ENCODE measurements at regions not wholly inside any gene's neighbourhood (a gene's known extent, or its start where the extent isn't known, plus 50 kb on each side); places are given as distances from the start of the nearest gene placed in this dataset.

DNA sequence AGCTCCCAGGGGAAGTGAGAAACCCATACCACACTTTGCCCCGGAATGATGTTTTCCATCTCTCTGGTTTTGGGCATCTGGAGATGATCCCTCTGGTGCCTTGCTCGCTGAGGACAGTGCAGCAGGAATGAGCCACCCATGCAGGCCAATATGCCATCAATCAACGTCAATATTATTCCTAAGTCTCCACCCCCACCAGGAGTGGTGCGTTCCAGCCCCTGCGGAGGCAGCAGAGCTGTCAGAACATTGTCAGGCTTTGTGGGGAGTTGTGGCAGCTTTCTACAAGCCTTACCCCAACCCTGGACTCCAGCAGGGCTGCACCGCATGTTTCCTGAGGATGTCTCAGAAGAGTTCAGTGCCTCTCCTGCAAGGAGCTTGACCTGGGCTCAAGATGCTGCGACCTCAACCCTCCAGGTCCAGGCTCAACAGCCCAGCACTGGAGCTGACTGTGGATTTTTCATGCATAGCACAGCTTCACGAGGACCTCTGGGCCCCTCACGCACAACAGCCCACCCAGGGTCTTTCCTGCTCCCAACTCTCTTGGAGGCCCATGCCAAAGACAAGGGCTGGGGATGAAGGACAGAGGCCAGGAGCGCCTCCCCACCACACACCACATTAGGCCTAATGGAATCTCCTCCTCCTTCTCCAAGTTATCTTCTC is 67.5 kb downstream of the PSMG1 start:
- no peak for TF ChIP-seq CTCF (conservative IDR thresholded peaks at IDR 0.05)
- TF ChIP-seq EZH2 (IDR thresholded peaks at IDR 0.05; ENCODE audit: low read depth) = no peak
- no peak overlapping the region for H3K27ac ChIP-seq
- BruUV-seq (replicated peaks) = no TSS peak
- no peaks in the 10 kb centered on the region for H3K9me2 ChIP-seq (ENCODE audit: insufficient read depth)
- no peaks in the 10 kb centered on the region for H3K79me2 ChIP-seq (ENCODE audit: low read depth)
- ChIA-PET CTCF (no interaction called here), POLR2A (ENCODE audit: unreplicated experiment) (no interaction called here)
- no peak overlapping the region for H2AFZ ChIP-seq
- no peaks in the 10 kb centered on the region for H3K36me3 ChIP-seq (ENCODE audit: low read depth)
- no peaks in the 10 kb centered on the region for H3K9me3 ChIP-seq (ENCODE audit: insufficient read depth, low read depth)
- no peaks in the 10 kb centered on the region for H4K20me1 ChIP-seq (ENCODE audit: insufficient read depth)
- H3K4me3 ChIP-seq = no peak overlapping the region
- no peaks in the 10 kb centered on the region for H3F3A ChIP-seq (ENCODE audit: insufficient read depth, low read depth)
- no peak overlapping the region for H3K4me2 ChIP-seq
- intact Hi-C loops (cut with micrococcal nuclease; ENCODE audit: unreplicated experiment) = no loop called here
- no peaks in the 10 kb centered on the region for H3K4me1 ChIP-seq (replicated peaks; ENCODE audit: insufficient read depth)
- H3K27me3 ChIP-seq (ENCODE audit: insufficient read depth, low read depth) = no peaks in the 10 kb centered on the region
- DNase-seq = no peak

GRCh38 chr21:39114871-39115575 is 68.2 kb downstream of the PSMG1 start:
- intact Hi-C loops (cut with micrococcal nuclease; ENCODE audit: unreplicated experiment) = no loop called here
- H3K36me3 ChIP-seq (ENCODE audit: low read depth) = no peaks in the 10 kb centered on the region
- H3K9me2 ChIP-seq (ENCODE audit: insufficient read depth) = no peaks in the 10 kb centered on the region
- H3K4me3 ChIP-seq = no peak overlapping the region
- H3F3A ChIP-seq (ENCODE audit: insufficient read depth, low read depth) = no peaks in the 10 kb centered on the region
- POLR2A ChIA-PET (ENCODE audit: unreplicated experiment) = interaction anchor here (0.6 kb wide), 1 partner anchor 327 kb away, joined by 5 read pairs; no protein-coding TSS in a partner anchor
- H4K20me1 ChIP-seq (ENCODE audit: insufficient read depth) = no peaks in the 10 kb centered on the region
- TF ChIP-seq CTCF (conservative IDR thresholded peaks at IDR 0.05) (no peak), EZH2 (IDR thresholded peaks at IDR 0.05; ENCODE audit: low read depth) (no peak)
- H3K9me3 ChIP-seq (ENCODE audit: insufficient read depth, low read depth) = no peaks in the 10 kb centered on the region
- no TSS peak for BruUV-seq (replicated peaks)
- no peaks in the 10 kb centered on the region for H3K79me2 ChIP-seq (ENCODE audit: low read depth)
- CTCF ChIA-PET = no interaction called here
- no peak overlapping the region for H2AFZ ChIP-seq
- no peak overlapping the region for H3K4me2 ChIP-seq
- H3K27me3 ChIP-seq (ENCODE audit: insufficient read depth, low read depth) = no peaks in the 10 kb centered on the region
- H3K27ac ChIP-seq = no peak overlapping the region
- peak in 1 of 2 experiments; percentile 3 for DNase-seq
- no peaks in the 10 kb centered on the region for H3K4me1 ChIP-seq (replicated peaks; ENCODE audit: insufficient read depth)

DNA sequence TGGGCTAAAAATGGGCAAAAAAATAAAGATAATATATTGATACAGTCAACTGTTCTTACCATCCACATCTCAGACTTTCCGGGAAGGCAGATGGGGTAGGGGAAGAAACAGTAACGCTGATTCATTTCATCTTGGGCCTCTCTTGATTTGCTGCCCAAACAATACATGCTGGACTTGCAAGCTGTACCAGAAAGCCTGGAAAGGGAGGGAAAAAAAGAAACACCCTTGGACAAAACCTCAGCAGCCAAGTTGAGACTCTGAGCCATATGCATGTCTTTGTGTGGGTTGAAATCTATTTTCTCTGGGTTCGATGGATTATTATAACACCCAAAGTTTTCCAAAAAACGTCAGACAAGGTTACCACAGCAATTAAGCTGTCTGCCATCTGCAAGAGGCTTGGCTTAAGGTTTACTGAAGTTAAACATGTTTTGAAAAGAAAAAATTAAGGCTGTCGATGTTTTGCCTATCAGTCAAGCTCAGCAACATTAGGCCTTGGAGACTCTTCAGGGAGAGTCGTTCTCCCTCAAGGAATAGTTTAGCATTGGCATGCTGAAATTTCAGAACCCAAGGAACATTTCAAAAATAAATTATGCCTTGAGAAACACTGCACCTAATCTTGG is 71.2 kb downstream of the PSMG1 start:
- H3K79me2 ChIP-seq (ENCODE audit: low read depth) = no peaks in the 10 kb centered on the region
- no peak overlapping the region for H3K27ac ChIP-seq
- H3K4me1 ChIP-seq (replicated peaks; ENCODE audit: insufficient read depth) = no peaks in the 10 kb centered on the region
- TF ChIP-seq EZH2 (IDR thresholded peaks at IDR 0.05; ENCODE audit: low read depth) (no peak), CTCF (conservative IDR thresholded peaks at IDR 0.05) (no peak)
- CTCF ChIA-PET = interaction anchor here (0.7 kb wide), 1 partner anchor 34 kb away, joined by 3 read pairs; no protein-coding TSS in a partner anchor
- no peaks in the 10 kb centered on the region for H3K9me2 ChIP-seq (ENCODE audit: insufficient read depth)
- no peaks in the 10 kb centered on the region for H3K9me3 ChIP-seq (ENCODE audit: insufficient read depth, low read depth)
- H3F3A ChIP-seq (ENCODE audit: insufficient read depth, low read depth) = no peaks in the 10 kb centered on the region
- no peak overlapping the region for H3K4me2 ChIP-seq
- BruUV-seq (replicated peaks) = no TSS peak
- DNase-seq = no peak
- POLR2A ChIA-PET (ENCODE audit: unreplicated experiment) = no interaction called here
- H3K36me3 ChIP-seq (ENCODE audit: low read depth) = no peaks in the 10 kb centered on the region
- intact Hi-C loops (cut with micrococcal nuclease; ENCODE audit: unreplicated experiment) = no loop called here
- no peak overlapping the region for H2AFZ ChIP-seq
- no peaks in the 10 kb centered on the region for H3K27me3 ChIP-seq (ENCODE audit: insufficient read depth, low read depth)
- H4K20me1 ChIP-seq (ENCODE audit: insufficient read depth) = no peaks in the 10 kb centered on the region
- no peak overlapping the region for H3K4me3 ChIP-seq

Measured in PC-9 (cell line).